Cardiac fibroblast (primary cell): ENCODE measurements at regions not wholly inside any gene's neighbourhood (a gene's known extent, or its start where the extent isn't known, plus 50 kb on each side); places are given as distances from the start of the nearest gene placed in this dataset.

ENCODE experiments used
- DNase-seq, 2 donors: peaks; one replicate each; pipeline versions ENCODE4 v3.0.0 to v3.0.0-alpha.2; 2010; ENCODE audit warnings: low read depth in 2 of 2
- H3K4me3 ChIP-seq, 2 donors: replicated peaks in 1 of 2; 1 replicate in 1 of 2; 2 replicates in 1 of 2; pipeline ENCODE4 v1.5.1; 2011; ENCODE audit warnings: low read depth in 2 of 2, low read length in 2 of 2, mild to moderate bottlenecking in 2 of 2, moderate library complexity in 1 of 2
- CTCF ChIP-seq: IDR thresholded peaks from one replicate; pipeline ENCODE4 v1.5.1; 2011; ENCODE audit warnings: low read depth, mild to moderate bottlenecking, low read length, inconsistent platforms

DNA sequence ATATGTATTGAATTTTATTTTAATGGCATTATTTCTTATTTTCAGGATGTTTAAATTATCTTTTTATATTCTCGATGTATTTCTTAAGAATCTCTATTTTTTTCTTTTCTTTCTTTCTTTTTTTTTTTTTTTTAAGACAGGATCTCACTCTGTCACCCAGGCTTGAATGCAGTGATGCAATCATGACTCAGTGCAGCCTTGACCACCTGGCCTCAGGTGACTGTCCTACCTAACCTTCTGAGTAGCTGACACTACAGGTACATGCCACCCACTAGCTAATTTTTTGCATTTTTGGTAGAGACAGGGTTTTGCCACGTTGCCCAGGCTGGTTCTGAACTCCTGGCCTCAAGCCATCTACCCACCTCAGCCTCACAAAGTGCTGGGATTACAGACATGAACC, 143.8 kb upstream of the LAMA2 start:
- no peak for DNase-seq
- no peak for TF ChIP-seq CTCF
- H3K4me3 ChIP-seq: no peak overlapping the region

DNA sequence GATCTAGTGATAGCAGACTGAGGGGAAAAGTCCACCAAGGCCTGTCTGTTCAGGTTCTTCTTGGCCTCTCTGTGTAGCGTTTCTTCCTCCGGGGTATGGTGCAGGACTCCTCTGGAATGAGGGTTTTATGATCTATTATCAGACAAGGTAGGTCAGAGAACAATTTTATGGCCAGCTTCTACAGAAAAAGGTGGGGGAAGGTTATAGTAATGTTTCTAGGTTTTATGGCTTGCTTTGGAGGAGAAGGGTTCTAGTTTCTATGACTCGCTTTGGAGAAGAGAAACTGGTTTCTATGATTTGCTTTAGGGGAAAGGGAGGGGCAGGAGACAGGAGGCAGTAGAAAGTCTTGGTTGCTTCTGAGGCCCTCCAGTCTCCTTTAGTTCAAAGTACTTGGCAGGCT, 144.8 kb upstream of the LAMA2 start:
- no peak for DNase-seq
- H3K4me3 ChIP-seq: no peak overlapping the region
- TF ChIP-seq CTCF: no peak

- TF ChIP-seq CTCF: no peak
- no peak overlapping the region for H3K4me3 ChIP-seq
- DNase-seq: no peak
Observed at GRCh38 chr6:128736780-128737179, 146.2 kb upstream of the LAMA2 start.

- peak; percentile 74 for TF ChIP-seq CTCF
- no peak overlapping the region for H3K4me3 ChIP-seq
- DNase-seq: peak; percentile 70 to 81
Observed at GRCh38 chr6:128731249-128732165, 151.4 kb upstream of the LAMA2 start.

DNA sequence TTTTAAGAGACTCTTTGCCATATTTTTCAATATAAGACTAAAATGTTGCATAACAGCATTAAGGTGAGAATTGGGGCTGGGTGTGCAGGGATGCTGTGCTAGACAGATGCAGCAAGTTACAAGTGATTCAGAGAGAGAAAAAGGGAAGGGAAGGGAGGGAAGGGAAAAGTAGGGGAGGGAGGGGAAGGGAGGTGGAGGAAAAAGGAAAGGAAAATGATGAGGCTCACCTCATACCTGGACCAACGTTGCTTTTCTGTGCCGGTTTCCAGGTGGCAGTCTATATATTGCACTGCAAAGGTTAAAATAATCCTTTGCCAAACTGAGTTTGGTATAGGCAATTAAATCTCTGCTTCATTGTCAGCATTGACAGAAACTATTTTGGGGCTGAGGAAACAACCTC, 155.4 kb upstream of the LAMA2 start:
- no peak for DNase-seq
- H3K4me3 ChIP-seq: no peak overlapping the region
- TF ChIP-seq CTCF: no peak

- DNase-seq: peak; percentile 67 to 68
- H3K4me3 ChIP-seq: no peak overlapping the region
- TF ChIP-seq CTCF: peak; percentile 67
Observed at GRCh38 chr6:128725271-128726233, 157.4 kb upstream of the LAMA2 start.
